K562 (cell line): ENCODE measurements at regions not wholly inside any gene's neighbourhood (a gene's known extent, or its start where the extent isn't known, plus 50 kb on each side); places are given as distances from the start of the nearest gene placed in this dataset.

Experiments used
- ATAC-seq: fragments of 200-7000 bp; cut with Tn5 transposase; 3 replicates; pipeline ENCODE4 v1.9.1; 2020; ENCODE audit warnings: moderate library complexity
- BruUV-seq: library from RNA; stranded (reverse); fragments of 400-500 nt; replicated peaks from 2 replicates; lab custom pipeline; 2021; lab: Mats Ljungman, UMichigan
- CTCF ChIA-PET: fragments of 300-600 bp; formaldehyde crosslinking; extraction: SDS; loops from one replicate; lab custom pipeline; 2021; ENCODE audit warnings: low intra/inter-chr PET ratio; lab: Yijun Ruan, JAX
- POLR2A ChIA-PET: fragments of 300-600, 350-650 bp; sonication (Branson Sonifier 250); formaldehyde crosslinking; extraction: SDS; loops from one replicate; lab custom pipeline; 2021; ENCODE audit warnings: antibody characterized with exemption, inconsistent platforms; lab: Yijun Ruan, JAX
- DNase-seq, 4 experiments: peaks; one replicate each; pipeline versions ENCODE4 v3.0.0 to v3.0.0-alpha.2; 2011 to 2018; ENCODE audit warnings: low spot score in 3 of 4, mixed read lengths in 3 of 4; ENCODE audit errors: extremely low read depth in 1 of 4
- FAIRE-seq: peaks from 2 replicates; lab custom pipeline; 2011; peaks lifted over from hg19 to GRCh38; lab: Jason Lieb, UNC
- H2AFZ ChIP-seq: 2 replicates; pipeline ENCODE4 v1.6.0; 2011; ENCODE audit warnings: low read depth, low read length, control low read depth, inconsistent platforms
- H3K27ac ChIP-seq: fragments of 200-600 bp; 3 replicates; pipeline ENCODE4 v1.8.0; 2011; ENCODE audit warnings: low read depth, mild to moderate bottlenecking, control low read depth, inconsistent platforms, low read length, moderate library complexity, mixed read lengths; ENCODE audit errors: extremely low read depth
- H3K27me3 ChIP-seq, 2 experiments: fragments of 300-600 bp in 1 of 2; 2 replicates in 1 of 2; 3 replicates in 1 of 2; pipeline versions ENCODE4 v1.6.0 to v1.8.0; 2011; ENCODE audit warnings: inconsistent platforms in 2 of 2, low read length in 2 of 2, mild to moderate bottlenecking in 1 of 2, mixed read lengths in 1 of 2, moderate library complexity in 1 of 2; ENCODE audit not compliant: control insufficient read depth in 2 of 2, insufficient read depth in 2 of 2
- H3K36me3 ChIP-seq: fragments of 300-600 bp; 3 replicates; pipeline ENCODE4 v1.8.0; 2011; ENCODE audit warnings: mild to moderate bottlenecking, low read length, inconsistent platforms; ENCODE audit not compliant: control insufficient read depth, insufficient read depth
- H3K4me1 ChIP-seq, 2 experiments: fragments of 200-600 bp in 1 of 2; replicated peaks in 1 of 2; 2 replicates in 1 of 2; 3 replicates in 1 of 2; pipeline versions ENCODE4 v1.5.1 to v1.8.0; 2011; ENCODE audit warnings: inconsistent platforms in 2 of 2, low read length in 2 of 2, mild to moderate bottlenecking in 1 of 2, mixed read lengths in 1 of 2, moderate library complexity in 1 of 2; ENCODE audit not compliant: control insufficient read depth in 2 of 2, insufficient read depth in 2 of 2
- H3K4me2 ChIP-seq: 2 replicates; pipeline ENCODE4 v1.6.1; 2011; ENCODE audit warnings: low read length, control low read depth, inconsistent platforms, mixed read lengths; ENCODE audit not compliant: insufficient read depth
- H3K4me3 ChIP-seq: fragments of 200-600 bp; sonication (generic), shearing (Covaris generic); 2 replicates; pipeline ENCODE4 v1.5.1; 2016; ENCODE audit warnings: control low read depth, inconsistent platforms
- H3K79me2 ChIP-seq: fragments of 200-600 bp; 3 replicates; pipeline ENCODE4 v1.8.0; 2011; ENCODE audit warnings: low read length, inconsistent platforms; ENCODE audit not compliant: control insufficient read depth, insufficient read depth
- H3K9ac ChIP-seq, 2 experiments: 2 replicates each; pipeline versions ENCODE4 v1.6.0 to v1.6.1; 2011; ENCODE audit warnings: low read depth in 2 of 2, low read length in 2 of 2, control low read depth in 1 of 2, inconsistent platforms in 1 of 2, mild to moderate bottlenecking in 1 of 2, mixed read lengths in 1 of 2; ENCODE audit not compliant: insufficient read depth in 1 of 2
- H3K9me1 ChIP-seq: one replicate; pipeline ENCODE4 v1.6.0; 2011; ENCODE audit warnings: inconsistent platforms, mild to moderate bottlenecking, low read length, moderate library complexity; ENCODE audit not compliant: control insufficient read depth, insufficient read depth
- H3K9me3 ChIP-seq: replicated peaks from 2 replicates; pipeline ENCODE4 v1.5.1; 2011; ENCODE audit warnings: low read depth, low read length, inconsistent platforms; ENCODE audit not compliant: control insufficient read depth, insufficient read depth
- H4K20me1 ChIP-seq: replicated peaks from 2 replicates; pipeline ENCODE4 v1.6.1; 2011; ENCODE audit warnings: low read length, inconsistent platforms, mixed read lengths; ENCODE audit not compliant: control insufficient read depth, insufficient read depth
- NFE2L1 ChIP-seq: fragments of 450-650 bp; IDR thresholded peaks from 2 replicates; pipeline ENCODE4 v1.6.1; 2016; ENCODE audit warnings: missing genetic modification characterization, low read depth, mild to moderate bottlenecking, missing compliant biosample characterization, moderate library complexity, borderline replicate concordance
- NFIC ChIP-seq: fragments of 450-650 bp; IDR thresholded peaks from 2 replicates; pipeline ENCODE4 v1.6.1; 2017; ENCODE audit warnings: mild to moderate bottlenecking, inconsistent platforms
- RAD21 ChIP-seq, 2 experiments: fragments of 250-450 bp in 1 of 2; fragments of 450-650 bp in 1 of 2; sonication (Bioruptor Pico) in 1 of 2; formaldehyde crosslinking in 1 of 2; IDR thresholded peaks in 1 of 2; conservative IDR thresholded peaks in 1 of 2; 2 replicates each; pipeline versions ENCODE4 v1.4.0 to v1.8.0; 2020 to 2022; ENCODE audit warnings: mild to moderate bottlenecking in 2 of 2, moderate library complexity in 1 of 2
- RHOXF2B ChIP-seq: fragments of 250-450 bp; sonication (Bioruptor Pico); conservative IDR thresholded peaks from 2 replicates; pipeline ENCODE4 v1.5.1; 2021
- WGBS: fragments of 100-300 bp; shearing (Covaris generic); methylation state at CpG from one replicate; pipeline ENCODE4 v1.1.6; 2016; ENCODE audit warnings: low coverage, mixed read lengths; ENCODE audit not compliant: insufficient coverage; ENCODE audit errors: missing lambda C conversion rate; 5-methylcytosine and 5-hydroxymethylcytosine counted together
- in situ Hi-C: fragments of 300-500 bp; cut with MboI; formaldehyde crosslinking; loops from 4 replicates; pipeline ENCODE4 v1.15.0; 2018; ENCODE audit warnings: inconsistent platforms, mixed read lengths
- intact Hi-C: fragments of 100-400 bp; cut with micrococcal nuclease; formaldehyde crosslinking; loops from 2 replicates; pipeline ENCODE4 v1.14.2; 2022
- TF ChIP-seq, protein P1 (sequence below): fragments of 450-650 bp; IDR thresholded peaks from 2 replicates; pipeline ENCODE4 v1.6.1; 2018; ENCODE audit warnings: mild to moderate bottlenecking, low read depth; ENCODE audit not compliant: partially characterized antibody

DNA sequence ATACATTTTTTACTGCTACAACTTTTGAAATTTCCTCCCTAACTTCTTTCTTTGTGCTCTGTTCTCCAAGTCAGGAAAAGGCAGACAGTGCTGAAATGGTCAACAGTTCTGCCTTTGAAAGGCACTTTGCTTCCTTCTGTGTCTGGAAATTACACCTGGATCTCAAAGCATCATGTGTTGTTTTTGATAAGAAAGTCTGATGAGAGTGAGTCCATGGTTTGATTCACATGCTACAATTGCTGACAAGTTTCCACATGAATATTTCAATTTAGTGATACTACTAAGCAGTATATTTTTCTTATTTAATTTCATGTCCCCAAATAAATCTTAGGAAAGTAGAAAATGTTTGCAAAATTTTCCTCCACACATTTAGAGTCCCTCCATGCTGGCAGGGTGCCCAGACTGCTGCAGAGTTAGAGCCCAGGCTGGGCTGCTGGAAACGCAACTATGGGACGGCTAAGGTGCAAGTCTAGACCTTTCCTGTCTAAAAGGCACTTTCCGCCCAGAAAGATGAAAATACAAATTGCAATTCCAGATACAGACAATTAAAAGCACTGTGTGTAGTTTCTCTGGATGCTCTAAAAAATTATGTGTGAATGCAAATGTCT lies 96.6 kb upstream of the RUNX1 start:
- DNase-seq, result no peak
- ChIA-PET POLR2A (interaction anchor here (0.8 kb wide), 1 partner anchor 151 kb away, joined by 4 read pairs; no protein-coding TSS in a partner anchor), CTCF (no interaction called here)
- no peaks in the 10 kb centered on the region for H3K9me3 ChIP-seq
- TF ChIP-seq NFIC (peak; percentile 76), RHOXF2B (CRISPR knock-in tag) (no peak), RAD21 (CRISPR knock-in tag; conservative IDR thresholded peaks at IDR 0.05 in 1 of 2, IDR thresholded peaks at IDR 0.05 in 1 of 2) (no peak), NFE2L1 (tag) (no peak)
- TF ChIP-seq, protein P1, sequence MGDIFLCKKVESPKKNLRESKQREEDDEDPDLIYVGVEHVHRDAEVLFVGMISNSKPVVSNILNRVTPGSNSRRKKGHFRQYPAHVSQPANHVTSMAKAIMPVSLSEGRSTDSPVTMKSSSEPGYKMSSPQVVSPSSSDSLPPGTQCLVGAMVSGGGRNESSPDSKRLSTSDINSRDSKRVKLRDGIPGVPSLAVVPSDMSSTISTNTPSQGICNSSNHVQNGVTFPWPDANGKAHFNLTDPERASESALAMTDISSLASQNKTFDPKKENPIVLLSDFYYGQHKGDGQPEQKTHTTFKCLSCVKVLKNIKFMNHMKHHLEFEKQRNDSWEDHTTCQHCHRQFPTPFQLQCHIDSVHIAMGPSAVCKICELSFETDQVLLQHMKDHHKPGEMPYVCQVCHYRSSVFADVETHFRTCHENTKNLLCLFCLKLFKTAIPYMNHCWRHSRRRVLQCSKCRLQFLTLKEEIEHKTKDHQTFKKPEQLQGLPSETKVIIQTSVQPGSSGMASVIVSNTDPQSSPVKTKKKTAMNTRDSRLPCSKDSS, result no peak
- no peak overlapping the region for H3K4me3 ChIP-seq
- no peak overlapping the region for H3K27ac ChIP-seq
- WGBS, result 31% methylated on average over 3 of the region's 3 CpGs
- in situ Hi-C loops (no loop called here), intact Hi-C loops (loop anchor here (5.0 kb wide), 1 partner anchor 93 kb away; no protein-coding TSS in a partner anchor)
- FAIRE-seq, result no peak
- ATAC-seq, result peak; percentile 70; the same call in 2 of the 3 replicates
- BruUV-seq, result no TSS peak
- H3K27me3 ChIP-seq, result no peaks in the 10 kb centered on the region
- H3K9ac ChIP-seq, result no peak overlapping the region
- H3K9me1 ChIP-seq, result no peaks in the 10 kb centered on the region
- H4K20me1 ChIP-seq, result no peaks in the 10 kb centered on the region
- no peak overlapping the region for H3K4me2 ChIP-seq
- no peaks in the 10 kb centered on the region for H3K36me3 ChIP-seq
- no peaks in the 10 kb centered on the region for H3K79me2 ChIP-seq
- H2AFZ ChIP-seq, result no peak overlapping the region
- H3K4me1 ChIP-seq, result peaks cover 0 to 4% of the 10 kb centered on the region in 2 experiments; a peak in 2 of 5 replicates
